Osteoblast (primary cell): ENCODE measurements at regions not wholly inside any gene's neighbourhood (a gene's known extent, or its start where the extent isn't known, plus 50 kb on each side); places are given as distances from the start of the nearest gene placed in this dataset. TPM values are rescaled to one million over a fixed set of nuclear protein-coding genes. Genes with fewer than 3 reads are reported as not detected.

ENCODE experiments used
- DNase-seq: peaks from one replicate; pipeline ENCODE4 v3.0.0; 2011; ENCODE audit warnings: low spot score, mixed read lengths; ENCODE audit not compliant: insufficient read length; ENCODE audit errors: missing footprints
- H2AFZ ChIP-seq: 2 replicates; pipeline ENCODE4 v1.6.0; 2011; ENCODE audit warnings: mild to moderate bottlenecking, low read length
- H3K27ac ChIP-seq: 2 replicates; pipeline ENCODE4 v1.5.1; 2011; ENCODE audit warnings: mild to moderate bottlenecking, low read depth, low read length, moderate library complexity
- H3K27me3 ChIP-seq: 2 replicates; pipeline ENCODE4 v1.6.0; 2012; ENCODE audit warnings: mild to moderate bottlenecking, control low read depth, inconsistent platforms, low read length, moderate library complexity; ENCODE audit not compliant: insufficient read depth
- H3K36me3 ChIP-seq: 2 replicates; pipeline ENCODE4 v1.5.1; 2011; ENCODE audit warnings: mild to moderate bottlenecking, low read length, control low read depth, moderate library complexity; ENCODE audit not compliant: insufficient read depth
- H3K4me1 ChIP-seq: 2 replicates; pipeline ENCODE4 v1.5.1; 2011; ENCODE audit warnings: mild to moderate bottlenecking, low read length, control low read depth, moderate library complexity; ENCODE audit not compliant: insufficient read depth
- H3K4me2 ChIP-seq: 2 replicates; pipeline ENCODE4 v1.6.0; 2011; ENCODE audit warnings: mild to moderate bottlenecking, low read length; ENCODE audit not compliant: insufficient read depth
- H3K4me3 ChIP-seq: fragments of 200-600 bp; sonication (generic); 3 replicates; pipeline ENCODE4 v1.5.1; 2012; ENCODE audit warnings: mild to moderate bottlenecking, low read length, inconsistent platforms; ENCODE audit not compliant: insufficient read depth
- H3K79me2 ChIP-seq: 2 replicates; pipeline ENCODE4 v1.6.0; 2012; ENCODE audit warnings: mild to moderate bottlenecking, low read length, control low read depth, inconsistent platforms; ENCODE audit not compliant: insufficient read depth
- H3K9me3 ChIP-seq: 2 replicates; pipeline ENCODE4 v1.5.1; 2011; ENCODE audit warnings: low read depth, low read length, control low read depth
- H4K20me1 ChIP-seq: 2 replicates; pipeline ENCODE4 v1.6.0; 2012; ENCODE audit warnings: mild to moderate bottlenecking, low read length, control low read depth; ENCODE audit not compliant: insufficient read depth
- small RNA-seq: library from RNA; depleted of rRNA; stranded (forward); fragments of <200 nt; gene quantifications from one replicate; pipeline ENCODE3, GENCODE V24; 2012
- TF ChIP-seq, protein P1 (sequence below): IDR thresholded peaks from 2 replicates; pipeline ENCODE4 v1.5.1; 2011; ENCODE audit warnings: mild to moderate bottlenecking, low read depth, low read length, moderate library complexity; ENCODE audit errors: extremely low read depth

DNA sequence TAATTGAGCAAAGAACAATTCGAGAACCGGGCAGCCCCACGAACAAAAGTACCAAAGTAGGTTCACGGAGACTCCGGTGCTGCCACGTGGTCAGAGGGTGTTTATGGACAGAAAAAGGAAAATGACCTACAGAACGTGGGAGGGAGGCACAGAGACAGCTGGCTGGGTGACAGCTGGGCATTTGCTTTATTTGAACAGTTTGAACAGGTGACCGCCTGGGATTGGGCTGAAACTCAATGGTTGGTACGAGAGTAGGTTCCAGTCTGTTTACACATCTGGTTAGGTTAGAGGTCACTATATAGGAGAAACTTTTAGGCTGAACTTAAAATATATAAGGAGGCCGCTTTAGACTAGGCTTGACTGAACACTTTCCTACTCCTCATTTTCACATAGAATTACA, 50.6 kb upstream of the CELF2 start:
- H3K9me3 ChIP-seq = no peaks in the 10 kb centered on the region
- no peaks in the 10 kb centered on the region for H4K20me1 ChIP-seq
- no peak for DNase-seq

DNA sequence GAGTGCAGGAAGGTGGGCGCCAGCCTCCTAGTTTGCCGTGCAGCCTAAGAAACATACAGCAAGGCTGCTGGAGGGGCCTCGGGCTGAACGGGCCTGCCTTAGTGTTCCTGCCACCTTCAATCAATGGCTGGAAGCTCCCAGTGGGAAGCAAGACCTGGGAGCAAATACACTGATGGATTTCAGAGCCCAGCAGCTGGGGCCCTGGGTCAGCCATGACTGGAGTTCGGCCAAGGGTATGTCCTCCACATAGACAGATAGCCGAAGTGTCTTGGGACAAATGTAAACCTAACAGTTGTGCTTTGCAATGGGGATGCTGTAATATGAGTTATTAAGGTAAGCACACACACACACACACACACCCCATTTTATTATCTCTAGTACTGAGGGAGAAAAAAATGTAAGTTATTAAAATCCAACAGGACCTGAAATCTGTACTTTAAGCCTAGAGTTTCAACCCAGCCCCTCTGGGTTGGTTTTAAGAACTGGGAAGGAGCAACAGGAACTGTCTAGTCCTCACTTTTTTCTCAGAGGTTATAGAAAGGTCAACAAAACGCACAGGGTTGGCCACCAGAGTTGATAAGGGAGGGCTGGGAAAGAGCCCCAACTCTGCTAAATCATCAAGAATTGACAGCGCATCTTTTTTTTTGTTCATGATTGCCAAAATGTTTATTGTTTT, 50.0 kb upstream of the CELF2 start:
- DNase-seq = no peak
- Histone ChIP-seq H3K79me2 (no peaks in the 10 kb centered on the region), H3K9me3 (no peaks in the 10 kb centered on the region), H3K4me3 (no peak overlapping the region), H3K36me3 (no peaks in the 10 kb centered on the region), H3K4me2 (no peak overlapping the region), H3K27me3 (no peaks in the 10 kb centered on the region), H3K27ac (no peak overlapping the region), H4K20me1 (no peaks in the 10 kb centered on the region), H3K4me1 (no peaks in the 10 kb centered on the region), H2AFZ (no peak overlapping the region)
- TF ChIP-seq, protein P1, sequence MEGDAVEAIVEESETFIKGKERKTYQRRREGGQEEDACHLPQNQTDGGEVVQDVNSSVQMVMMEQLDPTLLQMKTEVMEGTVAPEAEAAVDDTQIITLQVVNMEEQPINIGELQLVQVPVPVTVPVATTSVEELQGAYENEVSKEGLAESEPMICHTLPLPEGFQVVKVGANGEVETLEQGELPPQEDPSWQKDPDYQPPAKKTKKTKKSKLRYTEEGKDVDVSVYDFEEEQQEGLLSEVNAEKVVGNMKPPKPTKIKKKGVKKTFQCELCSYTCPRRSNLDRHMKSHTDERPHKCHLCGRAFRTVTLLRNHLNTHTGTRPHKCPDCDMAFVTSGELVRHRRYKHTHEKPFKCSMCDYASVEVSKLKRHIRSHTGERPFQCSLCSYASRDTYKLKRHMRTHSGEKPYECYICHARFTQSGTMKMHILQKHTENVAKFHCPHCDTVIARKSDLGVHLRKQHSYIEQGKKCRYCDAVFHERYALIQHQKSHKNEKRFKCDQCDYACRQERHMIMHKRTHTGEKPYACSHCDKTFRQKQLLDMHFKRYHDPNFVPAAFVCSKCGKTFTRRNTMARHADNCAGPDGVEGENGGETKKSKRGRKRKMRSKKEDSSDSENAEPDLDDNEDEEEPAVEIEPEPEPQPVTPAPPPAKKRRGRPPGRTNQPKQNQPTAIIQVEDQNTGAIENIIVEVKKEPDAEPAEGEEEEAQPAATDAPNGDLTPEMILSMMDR = no peak

More for the DNA sequence above, 50.6 kb upstream of the CELF2 start:
- no peak overlapping the region for H3K4me2 ChIP-seq
- H3K27me3 ChIP-seq = no peaks in the 10 kb centered on the region
- no peaks in the 10 kb centered on the region for H3K4me1 ChIP-seq
- H3K79me2 ChIP-seq = no peaks in the 10 kb centered on the region
- no peak overlapping the region for H3K27ac ChIP-seq
- TF ChIP-seq, protein P1 = no peak
- H2AFZ ChIP-seq = no peak overlapping the region
- H3K4me3 ChIP-seq = no peak overlapping the region
- H3K36me3 ChIP-seq = no peaks in the 10 kb centered on the region

Small RNAs in the stretch of these regions (small RNA-seq; reads per million reads assigned to genes)
- gene AC025946.2 (not detected), gene AL355333.1 (not detected), gene CUX2P1 (not detected), gene RF00019 (not detected), gene RNA5SP299 (not detected)
